ENCODE measurements at regions not wholly inside any gene's neighbourhood (a gene's known extent, or its start where the extent isn't known, plus 50 kb on each side); places are given as distances from the start of the nearest gene placed in this dataset.

- no peak for DNase-seq
These were observed 154.5 kb upstream of the PPP2R2D start for GRCh38 chr10:131746241-131746711.

- no peak for DNase-seq
These were observed 154.0 kb upstream of the PPP2R2D start for GRCh38 chr10:131746785-131747184.

GRCh38 chr10:131747251-131747650, 153.6 kb upstream of the PPP2R2D start:
- no peak for DNase-seq

GRCh38 chr10:131747791-131748190, 153.0 kb upstream of the PPP2R2D start:
- no peak for DNase-seq

DNA sequence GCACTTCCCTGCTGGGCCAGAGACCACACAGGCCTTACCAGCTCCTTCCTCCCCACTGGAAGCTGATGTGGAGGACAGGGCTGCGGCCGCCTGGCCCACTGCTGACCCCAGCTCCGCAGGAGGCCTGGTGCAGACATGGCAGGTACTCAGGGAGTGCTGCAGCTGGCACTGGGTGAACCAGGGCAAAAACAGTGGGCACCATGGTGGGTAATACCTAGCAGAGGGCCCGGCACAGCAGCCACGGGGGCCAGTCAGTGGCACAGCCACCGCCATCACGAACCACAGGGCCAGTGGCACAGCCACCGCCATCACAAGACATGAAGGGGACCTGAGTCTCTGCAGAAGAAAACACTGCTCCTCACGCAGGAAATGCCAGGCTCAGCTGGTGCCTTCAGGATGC, 152.6 kb upstream of the PPP2R2D start:
- no peak for DNase-seq

DNA sequence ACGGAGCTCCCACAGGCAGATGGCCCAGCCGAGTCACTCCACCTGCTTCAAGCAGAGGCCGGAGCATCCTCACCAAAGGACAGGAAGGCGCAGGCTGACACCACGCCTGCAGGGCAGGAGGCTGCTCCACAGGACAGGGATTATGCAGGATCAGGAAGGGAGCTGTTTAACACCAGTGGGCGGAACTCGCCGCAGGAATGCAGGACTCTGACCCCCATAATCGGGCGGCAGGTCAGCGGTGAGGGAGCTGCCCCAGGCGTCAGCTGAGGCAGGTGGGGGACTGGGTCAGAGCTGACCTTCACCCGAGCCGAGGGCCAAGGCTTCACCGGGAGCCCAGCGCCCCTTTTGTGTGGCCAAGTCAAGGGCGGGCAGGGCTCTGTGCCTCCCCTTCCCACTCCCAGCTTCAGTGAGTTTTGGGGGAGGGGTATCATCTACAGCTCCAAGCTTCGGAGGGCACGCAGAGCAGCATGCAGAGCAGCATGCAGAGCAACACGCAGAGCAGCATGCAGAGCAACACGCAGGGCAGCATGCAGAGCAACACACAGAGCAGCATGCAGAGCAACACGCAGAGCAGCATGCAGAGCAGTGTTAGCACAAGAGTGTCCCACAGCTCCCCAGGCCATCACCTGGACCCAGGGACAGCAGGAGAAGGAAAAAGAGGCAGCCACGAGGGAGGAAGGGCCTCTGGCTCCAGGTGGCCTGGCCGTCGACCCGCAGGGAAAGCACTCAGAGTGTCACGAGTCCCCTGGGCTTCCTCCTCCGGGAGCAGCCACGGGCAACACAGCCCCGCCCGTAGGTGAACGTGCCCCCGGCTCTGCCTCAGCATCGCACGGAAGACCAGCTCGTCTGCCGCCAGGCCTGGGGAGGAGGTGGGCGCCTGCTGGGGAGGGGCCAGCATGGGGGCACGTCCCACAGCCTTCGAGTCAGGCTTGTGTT, 151.7 kb upstream of the PPP2R2D start:
- DNase-seq = no peak

DNA sequence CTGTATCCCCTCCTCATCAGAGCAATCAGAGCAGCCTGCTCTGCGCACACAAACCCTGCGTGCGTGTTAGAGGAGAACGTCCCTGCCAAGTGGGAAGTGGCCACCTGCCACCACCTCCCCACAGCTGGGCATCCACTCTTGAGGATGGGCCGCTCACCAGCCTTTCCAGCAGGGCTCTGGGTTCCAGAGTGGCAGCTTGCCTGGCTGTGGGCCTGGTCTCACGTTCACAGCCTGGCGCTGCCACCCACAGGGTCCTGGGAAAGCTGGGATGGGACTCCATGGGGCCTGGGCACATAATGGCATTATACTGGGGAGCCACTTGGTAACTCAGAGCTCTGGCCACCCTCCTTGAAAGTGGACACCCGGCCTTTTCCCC, 151.1 kb upstream of the PPP2R2D start:
- DNase-seq = no peak

- no peak for DNase-seq
These were observed 150.5 kb upstream of the PPP2R2D start for GRCh38 chr10:131750171-131750895.

DNA sequence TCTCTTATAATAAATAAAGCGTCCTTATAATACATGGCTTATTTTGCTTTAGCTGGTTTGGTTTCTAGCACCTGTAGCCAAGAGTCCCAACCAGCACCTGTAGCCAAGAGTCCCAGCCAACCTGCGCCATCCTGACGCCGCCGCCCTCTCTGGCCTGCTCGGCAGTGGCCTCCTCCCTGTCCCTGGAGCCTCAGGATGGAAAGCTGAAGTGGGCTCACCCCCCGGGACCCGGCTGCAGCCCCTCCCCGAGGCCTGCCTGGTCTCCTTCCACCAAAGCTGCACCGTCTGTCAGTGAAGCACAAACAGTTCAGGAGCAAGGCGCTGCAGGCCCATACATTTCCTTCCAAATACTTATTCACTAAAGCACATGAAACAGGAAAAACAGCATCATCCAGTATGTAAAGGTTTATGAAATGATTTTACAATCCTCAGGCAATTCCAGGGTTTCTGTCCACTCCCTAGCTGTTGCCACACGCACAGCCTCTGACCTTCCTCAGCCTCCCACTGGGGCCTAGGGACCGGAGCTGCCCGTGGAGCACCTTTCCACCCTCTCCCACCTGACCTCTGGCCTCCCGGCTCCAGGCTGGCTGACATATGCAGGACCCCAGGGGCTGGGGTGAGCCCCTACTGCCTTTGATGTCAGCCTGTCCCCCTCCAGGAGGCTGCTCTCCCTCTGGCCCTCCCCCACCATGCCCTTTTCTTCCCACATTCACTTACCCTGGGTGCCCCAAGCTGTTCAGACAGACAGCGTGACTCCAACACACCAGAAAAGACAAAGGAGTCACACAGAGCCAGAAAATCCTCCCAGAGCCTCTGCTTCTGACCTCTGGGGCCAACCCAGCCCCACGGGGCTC, 149.6 kb upstream of the PPP2R2D start:
- DNase-seq = no peak

- DNase-seq = no peak
These were observed 148.7 kb upstream of the PPP2R2D start for GRCh38 chr10:131751827-131752775.

DNA sequence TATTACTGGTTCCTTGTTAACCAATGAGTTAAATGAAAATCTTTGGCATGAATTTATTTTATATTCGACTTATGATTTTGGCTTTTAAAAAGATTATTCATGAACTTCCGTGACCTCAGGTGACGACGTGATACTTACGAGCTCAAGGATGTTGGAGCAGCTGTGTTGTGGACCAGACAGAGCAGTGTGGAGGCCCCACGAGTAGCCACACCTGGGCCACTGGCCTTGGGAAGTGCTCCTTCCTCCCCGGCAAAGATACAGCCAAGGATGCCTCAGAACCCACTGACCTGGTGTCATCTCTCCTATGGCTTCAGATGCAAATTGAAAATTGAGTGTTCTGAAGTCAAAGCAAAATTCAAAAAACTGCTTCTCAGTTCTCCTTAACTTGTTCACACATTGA, 147.5 kb upstream of the PPP2R2D start:
- DNase-seq = no peak

- no peak for DNase-seq
These were observed 145.6 kb upstream of the PPP2R2D start for GRCh38 chr10:131755200-131755599.

DNA sequence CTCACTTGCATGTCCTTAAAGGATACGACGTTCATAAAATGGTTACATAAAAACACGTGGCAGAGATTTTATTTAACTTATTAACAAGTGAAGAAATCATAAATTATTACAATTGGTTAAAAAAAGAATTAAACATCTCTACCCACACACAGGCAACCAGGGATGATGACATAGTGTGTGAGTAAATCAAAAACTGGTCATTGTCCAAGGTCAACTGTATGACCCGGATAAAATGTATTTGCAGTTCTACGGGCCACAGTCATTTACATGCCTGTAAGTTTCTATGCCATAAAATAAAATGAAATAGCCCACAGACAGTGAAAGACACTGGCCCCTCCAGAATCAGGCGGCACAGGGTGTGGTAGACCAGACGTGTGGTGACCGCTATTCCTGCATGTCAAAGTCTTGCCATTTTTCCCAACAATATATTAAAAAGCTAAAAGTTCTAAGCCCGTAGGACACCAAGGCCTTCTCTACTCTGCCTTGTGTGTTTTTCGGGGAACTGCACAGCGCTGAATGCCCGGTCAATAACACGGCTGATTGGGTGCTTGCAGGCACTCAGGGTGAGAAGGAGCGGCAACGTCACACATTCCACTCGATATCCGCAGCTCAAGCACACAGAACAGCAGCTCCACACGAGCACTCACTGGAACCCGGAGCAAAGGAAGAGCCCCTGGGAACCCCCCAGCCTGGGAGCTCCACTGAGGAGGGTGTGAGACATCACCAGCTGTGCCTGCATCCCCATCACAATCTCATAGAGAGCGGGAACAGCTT, 143.3 kb upstream of the PPP2R2D start:
- DNase-seq = no peak

GRCh38 chr10:131758062-131758938, 142.5 kb upstream of the PPP2R2D start:
- DNase-seq = no peak

- no peak for DNase-seq
These were observed 141.9 kb upstream of the PPP2R2D start for GRCh38 chr10:131758939-131759301.

DNA sequence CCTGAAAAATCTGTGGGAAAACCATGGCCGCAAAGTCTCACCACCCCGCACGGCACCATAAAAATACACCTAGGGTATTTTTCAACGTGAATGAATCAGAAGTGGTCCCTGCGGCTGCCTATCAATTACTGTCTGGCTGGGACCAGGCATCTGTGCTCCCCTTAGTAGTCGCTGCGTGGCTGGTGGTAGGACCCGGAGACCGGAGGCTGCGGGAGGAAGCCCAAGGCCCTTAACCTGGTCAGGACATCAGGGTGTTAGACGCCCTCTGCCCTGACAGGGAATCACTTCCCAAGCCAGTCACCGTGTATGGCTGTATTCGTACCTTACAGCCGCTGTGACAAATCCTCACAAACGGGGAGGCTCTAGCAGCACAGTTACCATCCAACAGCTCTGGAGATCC, 141.5 kb upstream of the PPP2R2D start:
- no peak for DNase-seq

DNA sequence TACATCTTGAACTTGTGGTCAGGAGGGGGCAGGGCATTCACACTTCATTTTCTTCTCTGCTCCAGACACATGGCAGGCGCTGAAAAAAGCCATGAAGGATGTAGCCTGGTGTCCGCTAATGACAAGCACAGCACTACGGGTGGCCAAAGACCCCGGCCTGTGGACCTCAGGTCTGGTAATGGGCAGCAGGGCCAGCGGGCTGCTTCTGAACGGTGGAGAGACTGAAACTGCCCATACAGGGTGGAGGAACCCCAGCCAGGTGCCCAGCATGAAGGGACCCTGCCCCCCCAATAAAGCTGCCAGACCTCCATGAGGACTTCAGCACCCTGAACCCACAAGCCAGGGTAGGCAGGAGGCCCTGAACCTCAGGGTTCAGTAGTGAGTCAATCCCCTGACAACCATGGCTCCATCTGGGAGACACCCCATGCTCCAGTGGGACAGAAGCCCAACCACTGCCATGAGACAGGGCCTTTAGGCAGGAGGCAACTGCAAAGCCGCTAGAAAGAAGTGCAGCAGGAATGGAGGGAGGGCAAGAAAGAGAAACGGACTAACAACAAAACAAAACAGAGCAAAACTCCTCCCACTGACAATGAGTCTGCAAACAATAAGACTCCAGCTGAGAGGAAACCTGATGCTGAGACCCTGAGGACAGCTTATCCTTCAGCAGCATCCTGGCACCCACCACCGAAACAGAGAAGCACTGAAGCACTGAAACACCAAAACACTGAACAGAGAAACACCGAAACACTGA, 140.2 kb upstream of the PPP2R2D start:
- DNase-seq = no peak

DNA sequence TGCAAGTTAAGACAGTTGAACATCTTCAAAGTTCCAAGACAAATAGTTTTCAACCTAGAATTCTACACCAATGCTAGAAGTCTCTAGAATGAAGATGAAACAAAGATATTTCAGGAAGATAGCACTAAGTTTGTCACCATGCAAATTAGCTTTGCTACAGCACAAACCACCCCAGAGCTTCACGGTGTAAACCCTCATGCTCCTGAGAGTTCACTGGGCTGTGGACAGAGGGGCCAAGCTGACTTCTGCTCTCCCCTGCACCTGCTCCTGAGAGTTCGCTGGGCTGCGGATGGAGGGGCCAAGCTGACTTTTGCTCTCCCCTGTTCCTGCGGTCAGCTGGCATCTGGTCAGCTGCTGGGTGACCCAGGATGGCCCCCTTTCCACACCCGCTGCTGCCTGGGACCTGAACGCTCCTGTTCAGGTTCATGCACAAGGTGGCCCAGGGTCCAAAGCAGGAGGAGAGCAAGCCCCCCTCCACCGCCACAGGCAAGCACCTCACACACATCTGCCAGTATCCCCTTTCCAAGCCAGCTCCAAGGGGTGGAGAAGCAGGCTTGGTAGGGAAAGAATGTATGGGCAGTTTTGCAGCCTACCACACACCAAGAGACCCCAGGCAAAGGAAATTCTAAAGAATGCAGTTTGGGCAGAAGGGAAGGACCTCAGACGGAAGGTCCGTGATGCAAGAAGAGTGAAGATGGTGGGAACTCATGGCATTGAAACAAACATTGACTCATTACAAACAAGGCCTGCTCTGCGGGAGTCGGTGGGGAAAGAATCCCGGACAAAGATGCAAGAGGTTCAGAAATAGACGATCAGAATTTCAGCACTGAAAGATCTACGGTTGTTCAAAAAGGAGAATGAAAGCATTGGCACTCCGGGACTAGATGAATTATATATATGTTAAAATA, 137.8 kb upstream of the PPP2R2D start:
- no peak for DNase-seq
